ENCODE measurements at regions not wholly inside any gene's neighbourhood (a gene's known extent, or its start where the extent isn't known, plus 50 kb on each side); places are given as distances from the start of the nearest gene placed in this dataset.

DNA sequence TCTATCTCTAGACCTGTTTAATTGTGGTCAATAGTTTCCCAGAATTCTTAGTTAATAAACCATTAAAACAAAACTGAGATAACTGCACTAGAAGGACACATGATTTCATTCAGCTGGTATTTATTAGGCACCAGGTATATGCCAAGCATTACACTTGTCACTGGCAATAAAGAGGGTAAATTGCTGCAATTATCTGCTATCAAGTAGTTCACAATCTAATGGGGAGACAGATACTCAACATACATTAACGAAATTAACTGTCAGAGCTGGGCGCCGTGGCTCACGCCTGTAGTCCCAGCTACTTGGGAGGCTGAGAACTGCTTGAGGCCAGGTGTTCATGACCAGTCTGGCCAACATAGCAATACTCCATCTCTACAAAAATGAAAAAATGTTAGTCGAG is 71.7 kb upstream of the WIPF1 start:
- TF ChIP-seq, protein P1, sequence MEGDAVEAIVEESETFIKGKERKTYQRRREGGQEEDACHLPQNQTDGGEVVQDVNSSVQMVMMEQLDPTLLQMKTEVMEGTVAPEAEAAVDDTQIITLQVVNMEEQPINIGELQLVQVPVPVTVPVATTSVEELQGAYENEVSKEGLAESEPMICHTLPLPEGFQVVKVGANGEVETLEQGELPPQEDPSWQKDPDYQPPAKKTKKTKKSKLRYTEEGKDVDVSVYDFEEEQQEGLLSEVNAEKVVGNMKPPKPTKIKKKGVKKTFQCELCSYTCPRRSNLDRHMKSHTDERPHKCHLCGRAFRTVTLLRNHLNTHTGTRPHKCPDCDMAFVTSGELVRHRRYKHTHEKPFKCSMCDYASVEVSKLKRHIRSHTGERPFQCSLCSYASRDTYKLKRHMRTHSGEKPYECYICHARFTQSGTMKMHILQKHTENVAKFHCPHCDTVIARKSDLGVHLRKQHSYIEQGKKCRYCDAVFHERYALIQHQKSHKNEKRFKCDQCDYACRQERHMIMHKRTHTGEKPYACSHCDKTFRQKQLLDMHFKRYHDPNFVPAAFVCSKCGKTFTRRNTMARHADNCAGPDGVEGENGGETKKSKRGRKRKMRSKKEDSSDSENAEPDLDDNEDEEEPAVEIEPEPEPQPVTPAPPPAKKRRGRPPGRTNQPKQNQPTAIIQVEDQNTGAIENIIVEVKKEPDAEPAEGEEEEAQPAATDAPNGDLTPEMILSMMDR (conservative IDR thresholded peaks at IDR 0.05 in 1 of 2, IDR thresholded peaks at IDR 0.05 in 1 of 2; ENCODE audit: low read depth in 1 of 2, low read length in 2 of 2), result no peak
- no peak for TF ChIP-seq EZH2 (IDR thresholded peaks at IDR 0.05; ENCODE audit: low read length, missing control alignments)
